Hepatocyte (in vitro differentiated cells): ENCODE measurements at regions not wholly inside any gene's neighbourhood (a gene's known extent, or its start where the extent isn't known, plus 50 kb on each side); places are given as distances from the start of the nearest gene placed in this dataset.

Source experiments
- EZH2 ChIP-seq: fragments of 200-600 bp; sonication (generic); IDR thresholded peaks from 2 replicates; pipeline ENCODE4 v1.6.1; 2016; ENCODE audit warnings: antibody characterized with exemption, mild to moderate bottlenecking, borderline replicate concordance
- TF ChIP-seq, protein P1 (sequence below): fragments of 200-600 bp; sonication (generic); IDR thresholded peaks from 2 replicates; pipeline ENCODE4 v1.5.1; 2016; ENCODE audit warnings: antibody characterized with exemption, mild to moderate bottlenecking; ENCODE audit not compliant: poor library complexity

DNA sequence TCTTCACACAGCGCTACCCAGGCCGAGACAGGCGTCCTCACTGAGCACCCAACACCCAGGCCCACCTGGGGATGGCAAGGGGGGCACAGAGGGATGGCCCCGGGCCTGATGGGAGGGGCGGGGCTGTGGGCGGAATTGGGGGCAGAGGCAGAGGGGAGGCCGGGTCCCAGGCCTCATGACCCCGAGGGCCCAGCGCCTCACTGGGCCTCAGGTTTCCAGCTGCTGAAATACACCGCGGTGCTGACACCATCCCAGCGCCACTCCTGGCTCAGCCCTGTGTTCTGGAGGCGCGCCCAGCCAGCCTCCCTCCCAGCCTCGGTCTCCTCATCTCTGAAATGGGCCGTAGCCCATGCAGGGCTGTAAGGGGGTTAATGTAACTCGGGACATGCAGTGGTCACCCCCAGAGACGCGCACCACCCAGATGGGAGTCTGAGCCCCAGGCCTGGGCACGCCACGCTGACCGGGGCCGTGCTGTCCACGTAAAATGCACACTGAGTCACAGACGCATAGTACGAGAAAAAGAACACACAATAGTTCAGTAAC lies 82.3 kb downstream of the UNCX start:
- TF ChIP-seq, protein P1, sequence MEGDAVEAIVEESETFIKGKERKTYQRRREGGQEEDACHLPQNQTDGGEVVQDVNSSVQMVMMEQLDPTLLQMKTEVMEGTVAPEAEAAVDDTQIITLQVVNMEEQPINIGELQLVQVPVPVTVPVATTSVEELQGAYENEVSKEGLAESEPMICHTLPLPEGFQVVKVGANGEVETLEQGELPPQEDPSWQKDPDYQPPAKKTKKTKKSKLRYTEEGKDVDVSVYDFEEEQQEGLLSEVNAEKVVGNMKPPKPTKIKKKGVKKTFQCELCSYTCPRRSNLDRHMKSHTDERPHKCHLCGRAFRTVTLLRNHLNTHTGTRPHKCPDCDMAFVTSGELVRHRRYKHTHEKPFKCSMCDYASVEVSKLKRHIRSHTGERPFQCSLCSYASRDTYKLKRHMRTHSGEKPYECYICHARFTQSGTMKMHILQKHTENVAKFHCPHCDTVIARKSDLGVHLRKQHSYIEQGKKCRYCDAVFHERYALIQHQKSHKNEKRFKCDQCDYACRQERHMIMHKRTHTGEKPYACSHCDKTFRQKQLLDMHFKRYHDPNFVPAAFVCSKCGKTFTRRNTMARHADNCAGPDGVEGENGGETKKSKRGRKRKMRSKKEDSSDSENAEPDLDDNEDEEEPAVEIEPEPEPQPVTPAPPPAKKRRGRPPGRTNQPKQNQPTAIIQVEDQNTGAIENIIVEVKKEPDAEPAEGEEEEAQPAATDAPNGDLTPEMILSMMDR: no peak
- no peak for TF ChIP-seq EZH2
